HG02763 (cell line): ENCODE measurements at regions not wholly inside any gene's neighbourhood (a gene's known extent, or its start where the extent isn't known, plus 50 kb on each side); places are given as distances from the start of the nearest gene placed in this dataset.
"Not testable (repeated sequence)": the region's sequence is repeated elsewhere in the genome, so short reads cannot be mapped to it uniquely, and the experiment has no call there.

ENCODE experiments used
- ATAC-seq: cut with Tn5 transposase; IDR thresholded peaks from one replicate; pipeline ENCODE4 v1.9.1; 2021; ENCODE audit warnings: mild to moderate bottlenecking, moderate library complexity; ENCODE audit not compliant: unreplicated experiment

DNA sequence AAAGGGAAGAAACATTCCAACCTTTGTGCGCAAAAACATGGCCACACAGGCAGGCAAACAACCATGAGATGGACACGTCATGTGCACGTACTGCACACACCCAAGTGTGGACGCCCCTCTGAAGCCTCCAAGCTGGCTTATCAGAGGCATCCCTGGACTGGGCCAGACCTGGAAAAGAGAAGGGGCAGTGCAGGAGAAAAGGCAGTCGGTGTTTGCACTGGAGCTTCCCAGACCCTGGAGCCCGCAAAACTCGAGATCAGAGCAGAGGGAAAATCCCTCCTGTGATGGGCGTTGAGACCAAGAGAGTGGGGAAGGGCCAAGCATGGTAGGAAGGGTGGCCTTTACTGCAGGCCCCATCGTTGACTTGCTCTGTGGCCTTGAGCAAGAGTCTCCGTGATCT, 269.5 kb downstream of the CYRIA start:
- ATAC-seq, result no peak

GRCh38 chr2:16395601-16396000, 270.0 kb downstream of the CYRIA start:
- no peak for ATAC-seq

GRCh38 chr2:16394986-16395550, 270.6 kb downstream of the CYRIA start:
- ATAC-seq, result no peak

DNA sequence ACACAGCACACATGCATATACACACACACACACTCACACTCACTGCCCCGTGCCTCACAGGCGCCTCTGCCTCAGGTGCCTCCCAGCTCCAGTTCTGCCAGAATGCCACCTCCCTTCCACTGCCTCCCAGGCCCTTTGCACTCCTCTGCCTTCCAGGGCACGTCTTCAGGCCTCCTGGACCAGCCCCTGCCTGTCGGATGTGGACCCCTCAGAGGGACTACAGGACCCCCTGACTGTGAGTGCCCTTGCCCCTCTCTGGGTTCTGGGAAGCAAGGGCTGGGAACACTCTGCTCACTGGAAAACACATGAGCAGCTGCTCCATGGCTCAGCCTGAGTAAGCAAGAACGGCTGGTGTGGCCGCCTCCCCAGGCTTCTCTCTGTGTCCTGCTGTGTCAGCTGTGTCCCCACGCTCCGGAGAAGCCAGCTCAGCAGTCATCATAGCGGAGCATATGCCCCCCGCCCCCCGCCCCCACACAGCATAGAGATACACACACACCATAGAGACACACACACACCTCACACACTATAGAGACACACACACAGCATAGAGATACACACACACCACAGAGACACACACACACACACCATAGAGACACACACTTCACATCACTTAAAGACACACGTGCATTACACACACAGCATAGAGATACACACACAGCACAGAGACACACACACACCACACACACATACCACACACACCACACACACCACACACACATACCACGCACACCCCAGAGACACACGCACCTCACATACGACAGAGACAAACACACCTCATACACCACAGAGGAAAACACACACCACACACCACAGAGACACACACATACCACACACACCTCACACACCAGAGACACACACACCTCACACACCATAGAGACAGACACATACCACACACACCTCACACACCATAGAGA, 271.3 kb downstream of the CYRIA start:
- ATAC-seq, result no peak

GRCh38 chr2:16393500-16394071, 272.0 kb downstream of the CYRIA start:
- ATAC-seq, result no peak

DNA sequence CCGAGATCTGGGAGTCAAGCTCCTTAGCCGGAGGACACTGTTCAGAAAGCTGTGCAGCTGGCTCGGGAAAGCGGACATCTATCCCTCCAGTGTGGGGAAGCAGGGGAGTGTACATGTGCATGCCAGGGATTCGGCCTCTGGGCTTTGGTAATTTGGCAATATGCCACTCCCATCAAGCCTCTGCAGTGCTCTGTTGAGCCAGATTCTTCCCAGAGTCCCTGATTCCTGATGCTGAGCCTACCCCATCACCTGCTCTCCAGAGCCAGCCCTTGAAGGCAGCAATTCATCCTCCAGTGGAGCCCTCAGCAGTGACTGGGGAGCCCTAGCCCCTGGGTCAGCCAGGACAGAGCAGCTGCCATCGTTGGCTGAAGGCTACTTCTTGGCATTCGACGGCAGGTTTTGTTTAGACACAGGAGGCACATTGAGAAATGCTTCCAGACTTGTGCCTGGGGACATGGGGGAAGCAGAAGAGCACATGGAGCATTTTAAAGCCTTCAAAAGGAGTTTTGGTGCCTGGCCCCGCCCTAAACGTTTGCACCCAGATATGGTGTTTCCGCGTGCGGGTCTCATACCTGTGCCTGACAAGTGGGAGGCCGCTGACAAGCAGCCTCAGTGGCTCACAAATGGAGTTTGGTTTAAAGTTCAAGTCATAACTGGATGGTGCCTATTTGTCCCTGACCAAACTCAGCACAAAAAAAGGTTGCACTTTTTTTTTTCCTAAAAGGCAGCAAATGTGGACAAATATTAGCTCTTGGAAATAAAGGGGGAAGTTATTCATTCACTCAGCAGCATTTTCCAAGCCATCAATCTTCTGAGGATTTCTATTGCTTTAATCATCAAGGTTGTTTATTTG, 272.8 kb downstream of the CYRIA start:
- no peak for ATAC-seq

DNA sequence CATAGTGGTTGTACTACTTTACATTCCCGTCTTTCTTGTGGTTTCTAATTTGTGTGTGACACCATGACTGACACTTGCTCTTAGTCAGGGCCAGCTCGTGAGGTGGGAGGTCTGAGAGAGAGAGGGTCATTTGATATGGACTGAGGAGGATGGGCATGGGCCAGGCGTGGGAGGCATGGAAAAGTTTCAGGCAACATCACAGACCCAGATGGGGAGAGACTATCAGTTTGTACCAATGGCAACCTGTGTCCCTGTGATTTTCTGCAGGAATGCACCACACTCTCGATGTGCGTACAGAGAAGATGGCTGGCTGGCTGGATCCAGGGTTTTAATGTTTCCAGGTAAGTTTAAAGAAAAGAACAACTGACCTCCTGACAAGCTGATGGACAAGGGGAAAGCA, 273.6 kb downstream of the CYRIA start:
- no peak for ATAC-seq

GRCh38 chr2:16390561-16390960, 275.1 kb downstream of the CYRIA start:
- no peak for ATAC-seq

GRCh38 chr2:16389611-16390010, 276.0 kb downstream of the CYRIA start:
- ATAC-seq, result no peak

DNA sequence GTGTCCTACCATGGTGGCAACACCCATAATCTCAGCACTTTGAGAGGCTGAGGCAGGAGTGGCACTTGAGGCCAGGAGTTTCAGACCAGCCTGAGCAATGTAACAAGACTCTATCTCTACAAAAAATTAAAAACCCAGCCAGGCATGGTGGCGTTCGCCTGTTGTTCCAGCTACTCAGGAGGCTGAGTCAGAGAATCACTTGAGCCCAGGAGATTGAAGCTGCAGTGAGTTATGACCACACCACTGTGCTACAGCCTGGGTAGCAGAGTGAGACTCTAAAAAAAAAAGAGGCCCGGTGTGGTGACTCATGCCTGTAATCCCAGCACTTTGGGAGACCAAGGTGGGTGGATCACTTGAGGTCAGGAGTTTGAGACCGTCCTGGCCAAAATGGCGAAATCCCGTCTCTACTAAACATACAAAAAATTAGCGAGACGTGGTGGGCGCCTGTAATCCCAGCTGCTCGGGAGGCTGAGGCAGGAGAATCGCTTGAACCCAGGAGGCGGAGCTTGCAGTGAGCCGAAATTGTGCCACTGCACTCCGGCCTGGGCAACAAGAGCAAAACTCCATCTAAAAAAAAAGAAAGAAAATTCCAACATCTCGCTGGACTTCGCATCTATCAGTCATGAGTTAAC, 277.3 kb downstream of the CYRIA start:
- not testable (repeated sequence) for ATAC-seq

DNA sequence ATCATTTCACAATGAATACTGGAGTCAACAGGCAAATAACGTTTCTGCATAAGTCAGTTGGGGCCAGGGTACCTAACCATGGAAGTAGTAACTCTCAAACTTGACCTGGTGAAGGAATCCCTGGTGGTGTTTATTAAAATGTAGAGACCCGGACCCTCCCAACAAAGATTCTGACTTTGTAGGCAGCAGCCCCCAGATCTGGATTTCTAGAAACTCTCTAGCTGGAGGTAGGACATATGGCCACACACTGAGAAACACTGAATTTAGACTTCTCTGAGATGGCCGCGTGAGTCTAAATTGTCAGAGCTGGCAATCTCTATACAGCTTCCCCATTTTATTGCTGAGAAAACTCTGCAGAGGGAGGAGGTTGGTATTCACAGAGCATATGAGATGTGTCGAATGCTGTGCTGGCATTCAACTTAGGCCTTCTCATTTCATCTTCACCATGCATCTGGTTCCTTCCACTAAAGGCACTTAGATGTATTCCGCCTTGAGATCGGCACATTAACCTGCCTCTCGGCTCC, 278.1 kb downstream of the CYRIA start:
- no peak for ATAC-seq

GRCh38 chr2:16386431-16386830, 279.2 kb downstream of the CYRIA start:
- no peak for ATAC-seq

DNA sequence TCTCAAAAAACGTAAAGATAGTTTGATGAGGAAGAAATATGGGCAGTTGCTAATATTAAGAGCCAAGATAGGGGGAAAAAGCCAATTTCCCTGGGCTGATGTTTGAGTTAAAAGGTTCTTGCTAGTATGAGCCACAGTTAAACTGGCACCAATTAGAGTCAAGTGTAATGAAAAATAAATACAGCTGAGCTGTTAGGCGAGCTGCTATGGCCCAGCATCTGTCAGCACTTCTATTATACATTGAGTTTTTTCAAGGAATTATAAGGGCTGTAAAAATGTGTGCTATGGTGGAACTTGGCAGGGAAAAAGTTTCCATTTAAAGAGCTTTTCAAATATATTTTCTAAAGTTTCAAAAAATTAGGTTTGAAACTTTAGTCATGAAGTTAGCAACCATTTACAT, 279.6 kb downstream of the CYRIA start:
- no peak for ATAC-seq

DNA sequence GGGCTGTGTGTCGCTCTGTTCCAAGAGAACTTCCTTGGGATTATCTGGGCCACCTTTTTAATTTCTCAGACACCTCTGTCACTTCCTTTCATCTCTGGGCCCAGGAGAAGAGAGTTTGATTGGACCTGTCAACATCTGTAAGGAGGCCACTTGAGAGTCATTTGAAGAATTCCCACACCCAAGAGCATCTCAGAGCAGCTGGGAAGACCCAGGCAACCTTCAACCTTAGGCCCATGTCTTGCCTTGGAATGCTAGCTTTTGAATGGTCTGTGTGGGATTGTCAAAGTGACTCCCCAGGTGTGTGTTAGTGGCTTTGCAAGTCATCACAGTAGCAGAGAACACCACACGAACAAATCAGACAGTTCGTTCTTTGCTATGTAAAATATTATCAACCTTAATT, 280.3 kb downstream of the CYRIA start:
- ATAC-seq, result no peak

GRCh38 chr2:16383411-16383810, 282.2 kb downstream of the CYRIA start:
- ATAC-seq, result no peak

DNA sequence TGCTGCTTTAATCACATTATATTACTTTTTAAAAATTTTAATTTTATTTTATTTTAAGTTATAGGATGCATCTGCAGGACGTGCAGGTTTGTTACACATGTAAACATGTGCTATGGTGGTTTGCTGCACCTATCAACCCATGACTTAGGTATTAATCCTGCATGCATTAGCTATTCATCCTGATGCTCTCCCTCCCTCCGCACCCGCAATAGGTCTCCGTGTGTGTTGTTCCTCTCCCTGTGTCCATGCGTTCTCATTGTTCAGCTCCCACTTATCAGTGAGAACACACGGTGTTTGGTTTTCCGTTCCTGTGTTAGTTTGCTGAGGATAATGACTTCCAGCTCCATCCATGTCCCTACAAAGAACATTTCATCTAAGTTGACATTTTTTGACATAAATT, 283.2 kb downstream of the CYRIA start:
- no peak for ATAC-seq

DNA sequence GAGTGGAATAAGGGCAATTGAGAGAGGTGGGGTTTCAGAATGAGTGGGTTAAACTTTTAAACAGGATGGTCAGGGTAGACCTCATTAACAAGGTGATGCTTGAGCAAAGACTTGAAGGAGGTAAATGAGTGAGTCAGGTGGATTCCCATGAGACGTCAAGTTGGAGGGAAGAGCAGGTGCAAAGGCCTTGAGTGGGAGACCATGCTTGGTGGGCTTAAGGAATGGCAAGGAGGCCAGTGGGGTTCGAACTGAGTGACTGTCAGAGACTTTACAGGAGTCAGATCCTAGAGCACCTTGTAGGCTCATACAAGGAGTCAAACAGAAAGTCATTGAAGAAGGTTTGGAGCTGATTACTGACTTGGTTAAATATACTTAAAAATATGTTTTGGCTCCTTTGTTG, 284.1 kb downstream of the CYRIA start:
- ATAC-seq, result no peak

GRCh38 chr2:16379901-16380300, 285.7 kb downstream of the CYRIA start:
- ATAC-seq, result not testable (repeated sequence)

- not testable (repeated sequence) for ATAC-seq
Observed at GRCh38 chr2:16379061-16379460, 286.6 kb downstream of the CYRIA start.

DNA sequence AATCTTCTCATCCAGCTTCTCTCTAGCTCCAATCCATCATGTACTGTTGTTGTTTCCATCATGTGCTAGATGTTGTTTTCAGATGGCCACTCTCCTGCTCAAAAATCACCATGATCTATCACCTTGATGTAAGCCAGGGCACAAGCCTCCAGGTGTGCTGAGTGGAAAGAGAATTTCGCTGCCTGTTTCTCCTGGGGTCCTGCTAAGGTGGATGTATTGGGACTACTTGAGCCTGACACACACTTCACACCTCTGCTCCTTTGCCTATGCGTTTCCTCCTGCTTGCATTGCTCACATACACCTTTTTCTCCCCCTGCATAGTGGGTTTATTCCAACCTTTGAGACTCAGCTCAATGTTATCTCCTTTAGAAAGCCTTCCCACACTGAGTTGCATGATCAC, 287.6 kb downstream of the CYRIA start:
- no peak for ATAC-seq

DNA sequence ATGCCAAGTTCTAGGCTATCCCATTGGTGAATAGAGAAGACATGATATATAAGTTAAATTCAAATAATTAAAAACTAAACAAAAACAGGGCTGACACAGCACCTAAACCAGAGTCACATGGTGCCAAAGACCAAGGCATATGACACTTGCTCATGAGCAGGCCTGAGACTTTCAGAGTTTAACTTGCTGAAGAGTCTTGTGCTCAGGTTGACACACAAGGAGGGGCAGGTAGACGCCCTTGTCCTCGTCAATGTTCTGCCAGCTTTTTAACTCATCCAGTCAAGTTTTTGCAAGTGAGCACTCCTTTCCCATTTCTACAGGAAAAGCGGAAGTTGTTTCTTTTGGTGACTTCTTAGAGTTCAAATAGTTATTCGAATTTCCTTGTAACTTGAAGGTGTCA, 289.7 kb downstream of the CYRIA start:
- no peak for ATAC-seq
